ENCODE measurements at regions not wholly inside any gene's neighbourhood (a gene's known extent, or its start where the extent isn't known, plus 50 kb on each side); places are given as distances from the start of the nearest gene placed in this dataset.

- no peak for DNase-seq
- Histone ChIP-seq H3K9me3 (no peaks in the 10 kb centered on the region), H3K4me1 (no peaks in the 10 kb centered on the region), H3K27ac (no peak overlapping the region), H3K4me3 (no peak overlapping the region), H3K27me3 (no peaks in the 10 kb centered on the region), H3K36me3 (ENCODE audit: low read depth, missing control alignments) (no peaks in the 10 kb centered on the region)
- 69 to 70% methylated on average over 2 of the region's 2 CpGs for WGBS, 2 donors
- intact Hi-C loops (cut with DNase I; ENCODE audit: low total_unique reads), result no loop called here
- TF ChIP-seq CTCF (IDR thresholded peaks at IDR 0.05) (no peak), POLR2A (IDR thresholded peaks at IDR 0.05) (no peak)
Observed at GRCh38 chr2:22907330-22907729, 477.6 kb upstream of the KLHL29 start.

- intact Hi-C loops (cut with DNase I; ENCODE audit: low total_unique reads), result no loop called here
- DNase-seq, result no peak
- 76 to 79% methylated on average over 3 of the region's 3 CpGs for WGBS, 2 donors
Observed at GRCh38 chr2:22912398-22912797, 472.6 kb upstream of the KLHL29 start.

GRCh38 chr2:22929998-22930397 is 455.0 kb upstream of the KLHL29 start:
- intact Hi-C loops (cut with DNase I; ENCODE audit: low total_unique reads), result no loop called here
- no peak for TF ChIP-seq CTCF (IDR thresholded peaks at IDR 0.05)
- no peak for TF ChIP-seq POLR2A (IDR thresholded peaks at IDR 0.05)

More at GRCh38 chr2:22912398-22912797, 472.6 kb upstream of the KLHL29 start:
- H3K27me3 ChIP-seq, result no peaks in the 10 kb centered on the region
- H3K4me1 ChIP-seq, result no peaks in the 10 kb centered on the region
- no peak for TF ChIP-seq CTCF (IDR thresholded peaks at IDR 0.05)
- no peak for TF ChIP-seq POLR2A (IDR thresholded peaks at IDR 0.05)
- no peaks in the 10 kb centered on the region for H3K9me3 ChIP-seq
- H3K36me3 ChIP-seq (ENCODE audit: low read depth, missing control alignments), result no peaks in the 10 kb centered on the region
- H3K27ac ChIP-seq, result no peak overlapping the region
- H3K4me3 ChIP-seq, result no peak overlapping the region

GRCh38 chr2:22930781-22931180 is 454.2 kb upstream of the KLHL29 start:
- Histone ChIP-seq H3K4me1 (no peaks in the 10 kb centered on the region), H3K9me3 (no peaks in the 10 kb centered on the region), H3K27ac (no peak overlapping the region), H3K36me3 (ENCODE audit: low read depth, missing control alignments) (no peaks in the 10 kb centered on the region), H3K27me3 (no peaks in the 10 kb centered on the region), H3K4me3 (no peak overlapping the region)
- no peak for TF ChIP-seq POLR2A (IDR thresholded peaks at IDR 0.05)
- no peak for TF ChIP-seq CTCF (IDR thresholded peaks at IDR 0.05)
- intact Hi-C loops (cut with DNase I; ENCODE audit: low total_unique reads), result no loop called here
- peak; percentile 39 for DNase-seq
- 51 to 60% methylated on average over 6 of the region's 6 CpGs for WGBS, 2 donors

More at GRCh38 chr2:22929998-22930397, 455.0 kb upstream of the KLHL29 start:
- Histone ChIP-seq H3K27me3 (no peaks in the 10 kb centered on the region), H3K27ac (no peak overlapping the region), H3K4me1 (no peaks in the 10 kb centered on the region), H3K4me3 (no peak overlapping the region), H3K9me3 (no peaks in the 10 kb centered on the region), H3K36me3 (ENCODE audit: low read depth, missing control alignments) (no peaks in the 10 kb centered on the region)
- WGBS, 2 donors, result 90 to 95% methylated on average over 1 of the region's 1 CpG
- DNase-seq, result no peak

GRCh38 chr2:22932288-22932687 is 452.7 kb upstream of the KLHL29 start:
- Histone ChIP-seq H3K36me3 (ENCODE audit: low read depth, missing control alignments) (no peaks in the 10 kb centered on the region), H3K27ac (no peak overlapping the region), H3K4me3 (no peak overlapping the region), H3K27me3 (no peaks in the 10 kb centered on the region), H3K9me3 (no peaks in the 10 kb centered on the region), H3K4me1 (no peaks in the 10 kb centered on the region)
- WGBS, 2 donors, result 66 to 75% methylated on average over 3 of the region's 3 CpGs
- DNase-seq, result no peak
- intact Hi-C loops (cut with DNase I; ENCODE audit: low total_unique reads), result no loop called here
- TF ChIP-seq POLR2A (IDR thresholded peaks at IDR 0.05) (no peak), CTCF (IDR thresholded peaks at IDR 0.05) (no peak)

Measured in testis (tissue), 2 donors.